ENCODE measurements at regions not wholly inside any gene's neighbourhood (a gene's known extent, or its start where the extent isn't known, plus 50 kb on each side); places are given as distances from the start of the nearest gene placed in this dataset.
"Not testable (repeated sequence)": the region's sequence is repeated elsewhere in the genome, so short reads cannot be mapped to it uniquely, and the experiment has no call there.

GRCh38 chr21:28391938-28392849, 600.5 kb downstream of the LTN1 start:
- DNase-seq: no peak

- no peak for DNase-seq
Measured at GRCh38 chr21:28387220-28387619, 605.5 kb downstream of the LTN1 start.

GRCh38 chr21:28385845-28386244, 606.8 kb downstream of the LTN1 start:
- DNase-seq: no peak

- DNase-seq: not testable (repeated sequence)
Measured at GRCh38 chr21:28381000-28381745, 611.5 kb downstream of the LTN1 start.

GRCh38 chr21:28380241-28380640, 612.4 kb downstream of the LTN1 start:
- DNase-seq: no peak

- no peak for DNase-seq
Measured at GRCh38 chr21:28378026-28378425, 614.7 kb downstream of the LTN1 start.

GRCh38 chr21:28375708-28376385, 616.8 kb downstream of the LTN1 start:
- no peak for DNase-seq

- DNase-seq: no peak
Measured at GRCh38 chr21:28374881-28375280, 617.8 kb downstream of the LTN1 start.

- DNase-seq: no peak
Measured at GRCh38 chr21:28371713-28372112, 621.0 kb downstream of the LTN1 start.

GRCh38 chr21:28359300-28359699, 633.4 kb downstream of the LTN1 start:
- DNase-seq: no peak

GRCh38 chr21:28358702-28359101, 634.0 kb downstream of the LTN1 start:
- DNase-seq: no peak

GRCh38 chr21:28358170-28358569, 634.5 kb downstream of the LTN1 start:
- no peak for DNase-seq

GRCh38 chr21:28357743-28358142, 634.9 kb downstream of the LTN1 start:
- DNase-seq: no peak

GRCh38 chr21:28356422-28356821, 636.3 kb downstream of the LTN1 start:
- DNase-seq: no peak

GRCh38 chr21:28345934-28346333, 646.7 kb downstream of the LTN1 start:
- DNase-seq: no peak

GRCh38 chr21:28344985-28345384, 647.7 kb downstream of the LTN1 start:
- no peak for DNase-seq

GRCh38 chr21:28342212-28342810, 650.4 kb downstream of the LTN1 start:
- no peak for DNase-seq

- DNase-seq: no peak
Measured at GRCh38 chr21:28339403-28339802, 653.3 kb downstream of the LTN1 start.

- DNase-seq: no peak
Measured at GRCh38 chr21:28338701-28339305, 653.9 kb downstream of the LTN1 start.

- no peak for DNase-seq
Measured at GRCh38 chr21:28337315-28337714, 655.4 kb downstream of the LTN1 start.

- DNase-seq: peak; percentile 60
Measured at GRCh38 chr21:28336314-28336713, 656.4 kb downstream of the LTN1 start.

GRCh38 chr21:28334407-28334806, 658.3 kb downstream of the LTN1 start:
- no peak for DNase-seq

All from right forelimb (tissue), 1 donor.